NCI-H2227 (cell line): ENCODE measurements at regions not wholly inside any gene's neighbourhood (a gene's known extent, or its start where the extent isn't known, plus 50 kb on each side); places are given as distances from the start of the nearest gene placed in this dataset.

ENCODE experiments used
- DNase-seq: peaks from one replicate; lab custom pipeline; 2025; ENCODE audit not compliant: unreplicated experiment; lab: John Stamatoyannopoulos, UW

GRCh38 chrX:124820738-124821137 is 474.4 kb downstream of the SH2D1A start:
- no peak for DNase-seq

GRCh38 chrX:124827258-124827845 is 481.0 kb downstream of the SH2D1A start:
- no peak for DNase-seq

- no peak for DNase-seq
Observed at GRCh38 chrX:124829930-124830329, 483.6 kb downstream of the SH2D1A start.

GRCh38 chrX:124836786-124837185 is 482.9 kb upstream of the TEX13C start:
- no peak for DNase-seq

GRCh38 chrX:124842205-124842604 is 477.5 kb upstream of the TEX13C start:
- no peak for DNase-seq

- DNase-seq = no peak
Observed at GRCh38 chrX:124860736-124861135, 458.9 kb upstream of the TEX13C start.

- no peak for DNase-seq
Observed at GRCh38 chrX:124862301-124862700, 457.4 kb upstream of the TEX13C start.

GRCh38 chrX:124863303-124863702 is 456.4 kb upstream of the TEX13C start:
- no peak for DNase-seq

GRCh38 chrX:124887572-124887971 is 432.1 kb upstream of the TEX13C start:
- no peak for DNase-seq

- DNase-seq = no peak
Observed at GRCh38 chrX:124895947-124896346, 423.7 kb upstream of the TEX13C start.

GRCh38 chrX:124902953-124903352 is 416.7 kb upstream of the TEX13C start:
- peak; percentile 5 for DNase-seq

GRCh38 chrX:124910611-124911010 is 409.1 kb upstream of the TEX13C start:
- DNase-seq = no peak

GRCh38 chrX:124917011-124917410 is 402.7 kb upstream of the TEX13C start:
- DNase-seq = no peak

GRCh38 chrX:124925681-124926080 is 394.0 kb upstream of the TEX13C start:
- no peak for DNase-seq

- no peak for DNase-seq
Observed at GRCh38 chrX:124931241-124931640, 388.4 kb upstream of the TEX13C start.

GRCh38 chrX:124931958-124932357 is 387.7 kb upstream of the TEX13C start:
- no peak for DNase-seq

- DNase-seq = no peak
Observed at GRCh38 chrX:124938715-124939114, 381.0 kb upstream of the TEX13C start.

- DNase-seq = no peak
Observed at GRCh38 chrX:124940531-124940930, 379.1 kb upstream of the TEX13C start.

- no peak for DNase-seq
Observed at GRCh38 chrX:124954402-124954801, 365.3 kb upstream of the TEX13C start.

- no peak for DNase-seq
Observed at GRCh38 chrX:124960454-124960853, 359.2 kb upstream of the TEX13C start.

GRCh38 chrX:124963717-124964116 is 356.0 kb upstream of the TEX13C start, which contains the start of gene TENM1:
TENM1 (minus strand) TSS chrX:124963817.
- DNase-seq = no peak

GRCh38 chrX:124975456-124975855 is 344.2 kb upstream of the TEX13C start:
- no peak for DNase-seq

GRCh38 chrX:124981420-124981819 is 338.3 kb upstream of the TEX13C start:
- DNase-seq = no peak
